ENCODE measurements at regions not wholly inside any gene's neighbourhood (a gene's known extent, or its start where the extent isn't known, plus 50 kb on each side); places are given as distances from the start of the nearest gene placed in this dataset.

DNA sequence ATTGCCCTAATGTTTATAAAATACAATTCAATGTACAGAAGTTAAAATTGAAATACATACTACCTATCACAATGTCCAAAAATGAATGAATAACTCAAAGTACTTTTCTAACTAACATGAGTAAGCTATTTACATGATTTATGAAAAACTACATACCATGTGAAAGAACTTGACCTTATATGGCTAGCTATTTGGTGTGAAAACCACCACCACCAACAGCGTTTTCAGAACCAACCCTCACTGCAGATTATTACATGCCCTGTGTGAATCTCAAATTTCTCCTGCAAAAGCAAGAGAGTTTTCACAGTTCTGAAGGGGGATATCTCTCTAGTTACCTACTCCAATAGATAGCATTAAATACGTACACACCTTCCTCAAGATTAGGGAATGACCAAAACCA is 198.5 kb downstream of the SPATA18 start:
- Mint-ChIP-seq H3K36me3 (peaks cover 5% of the 10 kb centered on the region), H3K4me1 (no peaks in the 10 kb centered on the region), H3K27ac (no peak overlapping the region), H3K27me3 (no peaks in the 10 kb centered on the region), H3K4me3 (no peak overlapping the region), H3K9me3 (peaks cover 0 to 12% (median 4%) of the 10 kb centered on the region in 7 donors)
- ATAC-seq (ENCODE audit: low read depth in 2 of 2) (no peak), DNase-seq (no peak)
- no peaks in the 10 kb centered on the region for H3K27me3 ChIP-seq (ENCODE audit: control insufficient read depth, insufficient read depth, low read length)
- no peaks in the 10 kb centered on the region for H3K36me3 ChIP-seq (ENCODE audit: control insufficient read depth, insufficient read depth, low read length)
- no peaks in the 10 kb centered on the region for H3K4me1 ChIP-seq (ENCODE audit: control insufficient read depth, insufficient read depth, low read length, poor library complexity, severe bottlenecking)
- H3K4me3 ChIP-seq (ENCODE audit: low read depth, low read length): no peak overlapping the region
- no peak overlapping the region for H3K27ac ChIP-seq (ENCODE audit: insufficient read depth, low read length, poor library complexity, severe bottlenecking)
- no peaks in the 10 kb centered on the region for H3K9me3 ChIP-seq (ENCODE audit: control insufficient read depth in 2 of 2, low read length in 2 of 2)

DNA sequence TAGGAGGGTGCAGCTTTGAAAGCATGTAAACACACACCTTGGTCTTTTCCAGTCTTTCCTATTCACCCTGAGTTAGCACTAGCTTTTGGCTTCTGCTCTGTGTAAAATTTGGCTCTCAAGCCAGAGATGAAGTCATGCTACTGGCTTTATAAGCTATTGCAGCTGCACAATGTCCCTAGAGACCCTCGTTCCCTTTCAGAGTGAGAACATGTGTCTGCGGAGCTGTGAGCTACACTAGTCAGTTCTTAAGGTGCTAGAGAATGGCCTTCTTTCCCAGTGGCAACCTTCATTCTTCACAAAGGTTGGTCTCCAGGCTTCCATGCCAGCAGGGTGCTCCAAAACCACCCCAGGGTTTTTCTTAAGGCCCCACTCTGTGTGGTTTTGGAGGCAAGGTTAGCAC is 199.1 kb downstream of the SPATA18 start:
- Mint-ChIP-seq H3K27me3 (no peaks in the 10 kb centered on the region), H3K9me3 (peaks cover 0 to 12% (median 3%) of the 10 kb centered on the region in 7 donors), H3K4me1 (no peaks in the 10 kb centered on the region), H3K27ac (no peak overlapping the region), H3K4me3 (no peak overlapping the region), H3K36me3 (peaks cover 5% of the 10 kb centered on the region)
- no peak for ATAC-seq (ENCODE audit: low read depth in 2 of 2)
- no peaks in the 10 kb centered on the region for H3K9me3 ChIP-seq (ENCODE audit: control insufficient read depth in 2 of 2, low read length in 2 of 2)
- no peak for DNase-seq
- H3K4me3 ChIP-seq (ENCODE audit: low read depth, low read length): no peak overlapping the region
- H3K4me1 ChIP-seq (ENCODE audit: control insufficient read depth, insufficient read depth, low read length, poor library complexity, severe bottlenecking): no peaks in the 10 kb centered on the region
- no peaks in the 10 kb centered on the region for H3K36me3 ChIP-seq (ENCODE audit: control insufficient read depth, insufficient read depth, low read length)
- no peak overlapping the region for H3K27ac ChIP-seq (ENCODE audit: insufficient read depth, low read length, poor library complexity, severe bottlenecking)
- no peaks in the 10 kb centered on the region for H3K27me3 ChIP-seq (ENCODE audit: control insufficient read depth, insufficient read depth, low read length)

DNA sequence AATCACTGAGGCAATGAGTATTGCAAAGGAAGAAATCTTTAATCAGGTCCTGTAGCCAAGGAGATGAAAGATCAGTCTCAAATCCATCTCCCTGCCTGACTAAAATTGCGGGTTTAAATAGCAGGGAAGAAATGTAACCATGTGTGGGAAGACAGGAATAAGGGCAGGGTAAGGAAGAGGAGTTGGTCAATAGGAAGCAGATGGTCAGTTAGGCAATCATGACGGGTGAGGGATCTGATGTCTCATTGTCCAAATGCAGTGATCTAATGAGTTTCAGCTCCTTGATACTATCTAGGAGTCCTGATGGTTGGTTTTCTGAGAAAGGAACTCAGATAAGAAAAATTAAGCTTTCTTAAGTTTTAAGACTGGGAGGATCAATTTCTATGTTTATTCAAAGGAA is 200.8 kb downstream of the SPATA18 start:
- H3K27ac ChIP-seq (ENCODE audit: insufficient read depth, low read length, poor library complexity, severe bottlenecking): no peak overlapping the region
- no peaks in the 10 kb centered on the region for H3K9me3 ChIP-seq (ENCODE audit: control insufficient read depth in 2 of 2, low read length in 2 of 2)
- Mint-ChIP-seq H3K4me3 (no peak overlapping the region), H3K4me1 (no peaks in the 10 kb centered on the region), H3K27me3 (no peaks in the 10 kb centered on the region), H3K27ac (no peak overlapping the region), H3K9me3 (peaks cover 0 to 12% (median 5%) of the 10 kb centered on the region in 7 donors), H3K36me3 (peaks cover 5% of the 10 kb centered on the region)
- no peaks in the 10 kb centered on the region for H3K4me1 ChIP-seq (ENCODE audit: control insufficient read depth, insufficient read depth, low read length, poor library complexity, severe bottlenecking)
- no peaks in the 10 kb centered on the region for H3K27me3 ChIP-seq (ENCODE audit: control insufficient read depth, insufficient read depth, low read length)
- no peak for DNase-seq
- H3K36me3 ChIP-seq (ENCODE audit: control insufficient read depth, insufficient read depth, low read length): no peaks in the 10 kb centered on the region
- no peak overlapping the region for H3K4me3 ChIP-seq (ENCODE audit: low read depth, low read length)
- no peak for ATAC-seq (ENCODE audit: low read depth in 2 of 2)

DNA sequence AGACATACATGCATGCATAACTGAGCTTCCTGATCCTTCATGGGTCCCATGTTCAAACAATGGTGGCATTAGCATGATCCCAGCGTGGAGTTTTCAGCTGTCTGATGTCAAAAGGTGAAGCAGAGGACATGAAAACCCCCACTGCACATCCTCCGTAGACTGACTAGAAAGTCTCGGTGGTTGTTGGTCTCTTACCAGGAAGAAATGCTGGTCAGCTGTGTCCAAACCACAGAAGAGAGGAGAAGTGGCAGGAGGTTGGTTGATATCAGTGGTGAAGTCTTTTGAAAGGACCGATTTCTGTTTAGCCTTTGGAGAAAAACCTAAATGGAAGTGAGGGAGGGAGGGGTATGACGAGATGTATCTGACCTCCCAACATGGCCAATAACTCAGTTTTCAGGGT is 201.9 kb downstream of the SPATA18 start:
- Mint-ChIP-seq H3K4me3 (no peak overlapping the region), H3K36me3 (peaks cover 5% of the 10 kb centered on the region), H3K4me1 (no peaks in the 10 kb centered on the region), H3K9me3 (peaks cover 0 to 12% (median 5%) of the 10 kb centered on the region in 7 donors), H3K27me3 (no peaks in the 10 kb centered on the region), H3K27ac (no peak overlapping the region)
- Histone ChIP-seq H3K36me3 (ENCODE audit: control insufficient read depth, insufficient read depth, low read length) (no peaks in the 10 kb centered on the region), H3K4me1 (ENCODE audit: control insufficient read depth, insufficient read depth, low read length, poor library complexity, severe bottlenecking) (no peaks in the 10 kb centered on the region), H3K9me3 (ENCODE audit: control insufficient read depth in 2 of 2, low read length in 2 of 2) (no peaks in the 10 kb centered on the region), H3K27me3 (ENCODE audit: control insufficient read depth, insufficient read depth, low read length) (no peaks in the 10 kb centered on the region), H3K4me3 (ENCODE audit: low read depth, low read length) (no peak overlapping the region), H3K27ac (ENCODE audit: insufficient read depth, low read length, poor library complexity, severe bottlenecking) (no peak overlapping the region)
- no peak for ATAC-seq (ENCODE audit: low read depth in 2 of 2)
- DNase-seq: no peak

DNA sequence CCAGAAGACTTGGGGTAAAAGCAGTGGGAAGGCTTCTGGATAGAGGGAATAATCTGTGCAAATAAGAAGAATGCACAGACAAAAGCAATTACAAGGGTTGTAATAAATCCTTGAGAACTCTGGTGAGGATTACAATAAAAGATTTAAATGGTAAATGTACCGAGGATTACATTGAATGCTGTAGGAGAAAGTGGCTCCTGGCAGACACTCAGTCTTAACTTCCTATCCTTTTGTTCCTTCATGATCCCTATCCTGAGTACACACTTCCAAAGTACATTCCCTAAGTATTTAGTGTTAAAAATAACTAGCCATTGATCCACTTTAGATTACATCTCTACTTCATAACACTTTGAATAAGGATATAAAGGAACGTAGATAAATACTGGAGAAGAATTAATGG is 205.4 kb downstream of the SPATA18 start:
- Mint-ChIP-seq H3K4me3 (no peak overlapping the region), H3K27me3 (no peaks in the 10 kb centered on the region), H3K4me1 (no peaks in the 10 kb centered on the region), H3K36me3 (peaks cover 5% of the 10 kb centered on the region), H3K27ac (no peak overlapping the region), H3K9me3 (peaks cover 0 to 12% (median 4%) of the 10 kb centered on the region in 7 donors)
- no peak for ATAC-seq (ENCODE audit: low read depth in 2 of 2)
- H3K36me3 ChIP-seq (ENCODE audit: control insufficient read depth, insufficient read depth, low read length): no peaks in the 10 kb centered on the region
- no peak overlapping the region for H3K27ac ChIP-seq (ENCODE audit: insufficient read depth, low read length, poor library complexity, severe bottlenecking)
- no peaks in the 10 kb centered on the region for H3K9me3 ChIP-seq (ENCODE audit: control insufficient read depth in 2 of 2, low read length in 2 of 2)
- H3K4me1 ChIP-seq (ENCODE audit: control insufficient read depth, insufficient read depth, low read length, poor library complexity, severe bottlenecking): no peaks in the 10 kb centered on the region
- H3K27me3 ChIP-seq (ENCODE audit: control insufficient read depth, insufficient read depth, low read length): no peaks in the 10 kb centered on the region
- no peak overlapping the region for H3K4me3 ChIP-seq (ENCODE audit: low read depth, low read length)
- DNase-seq: no peak

DNA sequence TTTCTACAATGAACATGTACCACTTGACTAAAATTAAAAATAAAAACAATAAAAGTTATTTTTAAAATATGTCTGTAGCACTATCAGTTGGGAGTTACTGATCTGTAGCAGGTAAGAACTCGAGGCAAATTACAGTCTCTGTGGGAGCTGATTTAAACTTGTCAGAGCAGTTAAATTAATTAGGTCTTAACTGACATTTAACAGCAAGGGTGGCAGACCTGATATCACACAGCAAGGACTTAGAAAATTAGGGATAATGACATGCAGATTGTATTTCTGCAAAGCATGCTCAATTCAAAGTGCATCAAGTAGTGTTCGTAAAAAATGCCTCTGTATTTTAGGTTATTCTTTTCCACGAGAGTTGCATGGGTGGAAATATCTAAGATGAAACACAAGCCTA is 208.9 kb downstream of the SPATA18 start:
- Mint-ChIP-seq H3K4me3 (no peak overlapping the region), H3K9me3 (peaks cover 0 to 7% (median 0%) of the 10 kb centered on the region in 7 donors), H3K4me1 (no peaks in the 10 kb centered on the region), H3K36me3 (no peaks in the 10 kb centered on the region), H3K27me3 (no peaks in the 10 kb centered on the region), H3K27ac (no peak overlapping the region)
- H3K27ac ChIP-seq (ENCODE audit: insufficient read depth, low read length, poor library complexity, severe bottlenecking): no peak overlapping the region
- H3K4me1 ChIP-seq (ENCODE audit: control insufficient read depth, insufficient read depth, low read length, poor library complexity, severe bottlenecking): no peaks in the 10 kb centered on the region
- no peaks in the 10 kb centered on the region for H3K27me3 ChIP-seq (ENCODE audit: control insufficient read depth, insufficient read depth, low read length)
- no peak overlapping the region for H3K4me3 ChIP-seq (ENCODE audit: low read depth, low read length)
- no peaks in the 10 kb centered on the region for H3K9me3 ChIP-seq (ENCODE audit: control insufficient read depth in 2 of 2, low read length in 2 of 2)
- ATAC-seq (ENCODE audit: low read depth in 2 of 2) (no peak), DNase-seq (no peak)
- no peaks in the 10 kb centered on the region for H3K36me3 ChIP-seq (ENCODE audit: control insufficient read depth, insufficient read depth, low read length)

DNA sequence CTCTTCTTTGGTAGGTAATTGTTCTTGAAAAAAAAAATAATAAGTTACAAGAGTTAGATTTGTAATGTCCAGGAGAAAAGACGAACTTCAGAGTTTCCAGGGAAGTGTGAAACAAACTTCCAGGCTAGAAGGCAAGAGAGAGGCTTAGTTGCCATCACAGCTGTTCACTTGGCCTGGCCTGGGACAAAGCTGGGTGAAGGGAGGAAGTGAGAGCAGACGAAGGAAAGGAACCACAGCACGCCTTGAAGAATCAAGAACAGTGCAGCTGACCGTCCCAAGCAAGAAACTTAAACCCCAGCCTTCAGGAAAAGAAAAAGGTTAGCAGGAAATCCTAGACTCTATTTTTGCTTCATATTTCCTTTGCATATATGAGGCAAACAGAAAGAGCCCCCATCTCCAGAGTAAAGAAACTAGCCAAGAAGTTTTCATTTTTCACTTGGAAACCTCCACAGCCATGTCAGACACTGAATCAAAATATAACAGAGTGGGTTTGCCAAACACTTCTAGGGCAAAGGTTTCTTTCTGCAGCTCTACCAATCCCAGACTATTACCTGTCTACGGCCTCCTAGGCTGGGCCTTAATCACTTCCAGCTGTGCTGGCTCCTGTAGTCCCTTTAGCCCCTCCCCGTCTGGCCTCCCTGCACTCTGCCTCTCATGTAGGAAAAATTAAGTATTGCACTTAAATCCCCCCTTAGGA is 209.6 kb downstream of the SPATA18 start:
- Histone ChIP-seq H3K27ac (ENCODE audit: insufficient read depth, low read length, poor library complexity, severe bottlenecking) (no peak overlapping the region), H3K4me1 (ENCODE audit: control insufficient read depth, insufficient read depth, low read length, poor library complexity, severe bottlenecking) (no peaks in the 10 kb centered on the region)
- ATAC-seq (ENCODE audit: low read depth in 2 of 2): no peak

DNA sequence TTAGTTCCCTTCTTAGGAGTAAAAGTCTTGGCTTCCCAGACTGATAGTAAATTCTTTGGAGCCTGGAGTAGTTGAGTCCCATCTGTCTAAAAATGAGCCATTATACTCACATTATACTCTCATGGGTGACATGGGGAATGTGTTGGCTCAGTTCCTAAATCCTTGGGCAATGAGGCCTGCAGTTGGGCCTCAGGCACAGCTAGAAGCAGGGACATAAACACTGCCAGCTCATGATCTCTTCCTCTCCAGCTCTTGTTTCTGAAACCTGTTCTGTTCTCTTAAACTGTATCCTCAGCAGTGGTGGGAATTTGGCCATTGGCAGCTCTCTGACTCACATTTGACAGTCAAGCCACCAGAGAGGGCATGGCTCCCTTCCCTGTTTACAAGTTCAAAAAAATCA is 212.5 kb downstream of the SPATA18 start:
- ATAC-seq (ENCODE audit: low read depth in 2 of 2) (no peak), DNase-seq (no peak)
- H3K36me3 ChIP-seq (ENCODE audit: control insufficient read depth, insufficient read depth, low read length): no peaks in the 10 kb centered on the region
- H3K27ac ChIP-seq (ENCODE audit: insufficient read depth, low read length, poor library complexity, severe bottlenecking): no peak overlapping the region
- Mint-ChIP-seq H3K27ac (no peak overlapping the region), H3K36me3 (no peaks in the 10 kb centered on the region), H3K27me3 (no peaks in the 10 kb centered on the region), H3K4me3 (no peak overlapping the region), H3K4me1 (no peaks in the 10 kb centered on the region), H3K9me3 (peaks cover 0 to 5% (median 2%) of the 10 kb centered on the region in 7 donors)
- no peaks in the 10 kb centered on the region for H3K27me3 ChIP-seq (ENCODE audit: control insufficient read depth, insufficient read depth, low read length)
- no peak overlapping the region for H3K4me3 ChIP-seq (ENCODE audit: low read depth, low read length)
- H3K4me1 ChIP-seq (ENCODE audit: control insufficient read depth, insufficient read depth, low read length, poor library complexity, severe bottlenecking): no peaks in the 10 kb centered on the region
- no peaks in the 10 kb centered on the region for H3K9me3 ChIP-seq (ENCODE audit: control insufficient read depth in 2 of 2, low read length in 2 of 2)

More for the DNA sequence above, 209.6 kb downstream of the SPATA18 start:
- H3K4me3 Mint-ChIP-seq: no peak overlapping the region
- DNase-seq: no peak
- no peaks in the 10 kb centered on the region for H3K4me1 Mint-ChIP-seq
- no peaks in the 10 kb centered on the region for H3K36me3 Mint-ChIP-seq
- no peak overlapping the region for H3K27ac Mint-ChIP-seq
- no peak overlapping the region for H3K4me3 ChIP-seq (ENCODE audit: low read depth, low read length)
- H3K9me3 ChIP-seq (ENCODE audit: control insufficient read depth in 2 of 2, low read length in 2 of 2): no peaks in the 10 kb centered on the region
- no peaks in the 10 kb centered on the region for H3K27me3 ChIP-seq (ENCODE audit: control insufficient read depth, insufficient read depth, low read length)
- no peaks in the 10 kb centered on the region for H3K27me3 Mint-ChIP-seq
- peaks cover 0 to 7% (median 0%) of the 10 kb centered on the region in 7 donors for H3K9me3 Mint-ChIP-seq
- no peaks in the 10 kb centered on the region for H3K36me3 ChIP-seq (ENCODE audit: control insufficient read depth, insufficient read depth, low read length)

All from CD4-positive, CD25-positive, alpha-beta regulatory T cell (primary cell).